Tibial nerve (tissue), 4 donors: ENCODE measurements at regions not wholly inside any gene's neighbourhood (a gene's known extent, or its start where the extent isn't known, plus 50 kb on each side); places are given as distances from the start of the nearest gene placed in this dataset.
"Not testable (repeated sequence)": the region's sequence is repeated elsewhere in the genome, so short reads cannot be mapped to it uniquely, and the experiment has no call there.

Experiments
- DNase-seq, 2 donors: peaks; one replicate each; pipeline ENCODE4 v3.0.0-alpha.2; 2019; ENCODE audit warnings: low spot score in 2 of 2
- H3K27ac ChIP-seq, 4 donors: fragments of 200-600 bp; sonication (generic) in 3 of 4; one replicate each; pipeline ENCODE4 v1.5.1; 2017 to 2019; ENCODE audit warnings: mild to moderate bottlenecking in 1 of 4
- H3K27me3 ChIP-seq, 2 donors: fragments of 200-600 bp; sonication (generic) in 1 of 2; one replicate each; pipeline versions ENCODE4 v1.5.1 to v1.6.0; 2017 to 2019
- H3K36me3 ChIP-seq, 3 donors: fragments of 200-600 bp; sonication (generic); one replicate each; pipeline ENCODE4 v1.5.1; 2018 to 2019
- H3K4me1 ChIP-seq, 4 donors: fragments of 200-600 bp; sonication (generic) in 3 of 4; one replicate each; pipeline ENCODE4 v1.5.1; 2017 to 2019
- H3K4me3 ChIP-seq, 4 donors: fragments of 200-600 bp; sonication (generic) in 3 of 4; one replicate each; pipeline ENCODE4 v1.5.1; 2017 to 2019; ENCODE audit warnings: mild to moderate bottlenecking in 1 of 4, moderate library complexity in 1 of 4
- H3K9me3 ChIP-seq, 4 donors: fragments of 200-600 bp; sonication (generic) in 3 of 4; one replicate each; pipeline ENCODE4 v1.5.1; 2017 to 2019
- WGBS, 2 donors: methylation state at CpG; one replicate each; pipeline ENCODE4 v1.1.5; 2018; 5-methylcytosine and 5-hydroxymethylcytosine counted together

DNA sequence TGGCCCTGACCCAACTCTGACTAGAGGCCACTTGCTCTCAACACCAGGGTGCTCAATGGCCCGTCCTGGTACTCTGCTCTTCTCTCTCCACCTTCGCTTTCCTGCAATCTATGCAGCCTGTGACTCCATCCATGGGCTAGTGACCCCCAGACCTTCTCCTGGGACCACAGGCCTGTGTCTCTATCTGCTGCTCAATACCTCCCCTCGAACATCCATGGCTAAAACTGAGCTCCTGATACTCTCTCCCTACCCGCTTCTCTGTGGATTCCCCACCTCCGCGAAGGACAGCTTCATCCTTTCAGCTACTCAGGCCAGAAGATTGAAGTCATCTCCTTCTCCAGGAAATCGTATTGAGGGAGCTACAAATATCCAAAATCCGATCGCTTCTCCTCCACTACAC, 363.4 kb downstream of the OR4F29 start:
- H3K27ac ChIP-seq, H3K9me3 ChIP-seq, H3K27me3 ChIP-seq, H3K4me3 ChIP-seq, DNase-seq, H3K4me1 ChIP-seq, H3K36me3 ChIP-seq: not testable (repeated sequence)
- WGBS, 2 donors, result 79% methylated on average over 7 of the region's 9 CpGs; no CpG with 5 or more reads in 1 of the 2 donors

- H3K27me3 ChIP-seq, H3K36me3 ChIP-seq, H3K27ac ChIP-seq, H3K9me3 ChIP-seq, H3K4me1 ChIP-seq, H3K4me3 ChIP-seq, DNase-seq: not testable (repeated sequence)
- WGBS, 2 donors, result 93% methylated on average over 3 of the region's 3 CpGs; no CpG with 5 or more reads in 1 of the 2 donors
These were observed 372.3 kb downstream of the OR4F29 start for GRCh38 chr1:79152-79551.

DNA sequence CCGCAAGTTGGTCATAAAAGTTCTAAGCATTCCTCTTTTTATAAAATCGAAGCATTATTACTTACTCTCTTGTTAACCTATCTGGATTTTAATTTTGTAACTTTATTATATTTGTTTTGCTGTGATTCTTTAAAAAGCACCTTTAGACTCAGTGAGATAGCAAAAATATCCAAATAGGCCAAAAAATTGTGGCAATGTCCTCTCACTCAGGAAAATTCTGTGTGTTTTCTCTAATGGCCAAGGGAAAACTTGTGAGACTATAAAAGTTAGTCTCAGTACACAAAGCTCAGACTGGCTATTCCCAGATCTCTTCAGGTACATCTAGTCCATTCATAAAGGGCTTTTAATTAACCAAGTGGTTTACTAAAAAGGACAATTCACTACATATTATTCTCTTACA, 386.4 kb downstream of the OR4F29 start, which contains the start of gene OR4F5:
Gene OR4F5, plus strand, starts transcription at position 301 of the 400 bp plus-strand sequence.
- not testable (repeated sequence) for DNase-seq, H3K36me3 ChIP-seq, H3K27ac ChIP-seq, H3K27me3 ChIP-seq, H3K4me3 ChIP-seq, H3K4me1 ChIP-seq, H3K9me3 ChIP-seq
- WGBS, 2 donors, result no CpG with 5 or more reads among the region's 2 CpGs

DNA sequence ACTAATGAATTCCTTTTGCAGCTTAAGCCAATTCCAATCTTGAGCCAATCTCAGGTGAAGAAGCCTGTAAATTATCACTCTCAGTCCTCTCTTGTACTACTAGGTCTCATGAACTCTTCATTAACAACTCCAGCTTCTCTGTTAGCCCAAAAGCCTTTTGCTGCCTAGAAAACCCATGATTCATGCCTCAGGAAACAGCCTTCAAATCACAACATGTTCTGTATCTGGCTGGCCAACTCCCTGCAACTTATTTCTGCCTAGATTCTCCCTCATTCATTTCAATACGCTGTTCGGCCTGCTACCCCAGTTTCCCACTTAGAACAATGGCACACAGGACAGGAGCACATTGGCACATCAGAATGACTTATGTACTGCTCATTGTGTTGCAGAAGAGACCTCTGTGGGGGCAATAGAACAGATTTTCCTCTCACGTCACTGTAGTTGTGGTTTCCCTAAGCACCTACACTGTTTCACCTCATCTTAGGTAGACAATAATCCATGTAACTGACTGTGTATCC, 395.4 kb downstream of the OR4F29 start:
- H3K9me3 ChIP-seq, H3K4me3 ChIP-seq, H3K27ac ChIP-seq, DNase-seq, H3K27me3 ChIP-seq, H3K36me3 ChIP-seq, H3K4me1 ChIP-seq: not testable (repeated sequence)
- WGBS, 2 donors, result 75 to 79% methylated on average over 2 to 3 of the region's 3 CpGs

DNA sequence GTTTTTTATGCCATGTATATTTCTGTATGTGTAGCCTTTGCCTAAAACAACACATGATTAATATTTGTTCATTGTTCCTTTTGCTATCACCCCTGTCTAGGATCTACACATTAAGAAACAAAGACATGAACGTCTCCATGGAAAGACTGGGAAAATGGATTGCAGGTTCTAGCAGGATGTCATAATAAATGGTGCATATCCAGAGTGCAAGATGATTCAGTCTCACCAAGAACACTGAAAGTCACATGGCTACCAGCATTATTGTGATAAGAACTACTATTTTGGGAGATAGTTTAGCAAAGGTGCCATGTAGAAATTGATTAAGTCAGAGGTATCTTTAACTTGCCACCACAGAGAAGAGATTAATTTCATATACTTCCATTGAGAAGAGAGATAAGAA, 398.3 kb downstream of the OR4F29 start:
- WGBS, 2 donors, result 33% methylated on average over 1 of the region's 1 CpG; no CpG with 5 or more reads in 1 of the 2 donors
- H3K4me3 ChIP-seq, H3K36me3 ChIP-seq, H3K27ac ChIP-seq, H3K9me3 ChIP-seq, DNase-seq, H3K27me3 ChIP-seq, H3K4me1 ChIP-seq: not testable (repeated sequence)

DNA sequence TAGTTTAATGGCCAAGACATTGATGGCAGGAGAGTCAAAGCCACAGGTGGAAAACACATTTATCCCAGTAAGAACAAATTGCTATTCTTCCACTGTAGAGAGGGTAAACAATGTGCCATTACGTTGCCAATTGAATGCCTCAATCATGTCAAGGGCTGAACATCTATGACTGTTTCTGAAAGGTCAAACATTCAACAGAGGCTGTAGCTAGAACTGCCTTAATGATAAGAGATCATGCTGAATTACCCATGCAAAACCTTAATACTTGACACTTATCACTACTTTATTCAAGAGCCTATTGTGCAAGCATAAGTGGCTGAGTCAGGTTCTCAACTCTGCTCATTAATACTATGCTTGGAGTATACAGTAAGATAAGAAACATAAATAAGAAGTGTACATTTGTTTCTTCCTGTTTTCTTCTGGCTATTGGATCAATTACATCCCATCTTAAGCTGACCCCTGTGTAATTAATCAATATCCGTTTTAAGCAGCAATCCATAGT, 409.5 kb downstream of the OR4F29 start:
- not testable (repeated sequence) for H3K27me3 ChIP-seq, H3K9me3 ChIP-seq, H3K36me3 ChIP-seq, DNase-seq, H3K4me3 ChIP-seq, H3K4me1 ChIP-seq, H3K27ac ChIP-seq
- WGBS, 2 donors, result no CpG with 5 or more reads among the region's 2 CpGs

DNA sequence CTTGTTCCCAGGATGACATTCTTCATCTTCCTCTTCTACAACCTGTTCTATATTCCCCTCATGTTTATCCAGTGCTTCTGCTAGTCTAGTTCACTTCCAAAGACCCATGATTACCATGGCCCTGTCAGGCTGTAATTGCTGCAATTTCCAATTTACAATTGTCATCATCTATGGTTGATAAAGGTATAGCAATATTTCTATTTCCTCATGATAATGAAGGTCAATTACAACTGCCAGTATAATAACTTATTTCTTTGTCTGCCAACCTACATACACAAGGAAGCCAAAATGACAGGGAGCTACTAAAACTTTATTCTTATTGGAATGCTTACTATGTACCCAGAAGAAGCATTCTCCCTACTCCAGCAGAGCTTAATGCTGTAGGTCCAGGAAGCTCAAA, 410.3 kb downstream of the OR4F29 start:
- H3K27me3 ChIP-seq, DNase-seq, H3K4me1 ChIP-seq, H3K9me3 ChIP-seq, H3K4me3 ChIP-seq, H3K27ac ChIP-seq, H3K36me3 ChIP-seq: not testable (repeated sequence)

DNA sequence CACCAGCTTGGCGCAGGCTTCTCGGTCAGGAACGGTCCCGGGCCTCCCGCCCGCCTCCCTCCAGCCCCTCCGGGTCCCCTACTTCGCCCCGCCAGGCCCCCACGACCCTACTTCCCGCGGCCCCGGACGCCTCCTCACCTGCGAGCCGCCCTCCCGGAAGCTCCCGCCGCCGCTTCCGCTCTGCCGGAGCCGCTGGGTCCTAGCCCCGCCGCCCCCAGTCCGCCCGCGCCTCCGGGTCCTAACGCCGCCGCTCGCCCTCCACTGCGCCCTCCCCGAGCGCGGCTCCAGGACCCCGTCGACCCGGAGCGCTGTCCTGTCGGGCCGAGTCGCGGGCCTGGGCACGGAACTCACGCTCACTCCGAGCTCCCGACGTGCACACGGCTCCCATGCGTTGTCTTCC, 422.3 kb downstream of the OR4F29 start:
- H3K27me3 ChIP-seq, H3K36me3 ChIP-seq, H3K4me1 ChIP-seq, H3K27ac ChIP-seq, H3K4me3 ChIP-seq, H3K9me3 ChIP-seq, DNase-seq: not testable (repeated sequence)
- no CpG with 5 or more reads among the region's 52 CpGs for WGBS, 2 donors

- H3K36me3 ChIP-seq, H3K27ac ChIP-seq, H3K27me3 ChIP-seq, H3K9me3 ChIP-seq, H3K4me1 ChIP-seq, H3K4me3 ChIP-seq: not testable (repeated sequence)
- WGBS, 2 donors, result 80 to 98% methylated on average over 1 to 8 of the region's 12 CpGs
- peak; percentile 4 to 11 for DNase-seq
These were observed 434.2 kb downstream of the OR4F29 start for GRCh38 chr1:17298-17697.

DNA sequence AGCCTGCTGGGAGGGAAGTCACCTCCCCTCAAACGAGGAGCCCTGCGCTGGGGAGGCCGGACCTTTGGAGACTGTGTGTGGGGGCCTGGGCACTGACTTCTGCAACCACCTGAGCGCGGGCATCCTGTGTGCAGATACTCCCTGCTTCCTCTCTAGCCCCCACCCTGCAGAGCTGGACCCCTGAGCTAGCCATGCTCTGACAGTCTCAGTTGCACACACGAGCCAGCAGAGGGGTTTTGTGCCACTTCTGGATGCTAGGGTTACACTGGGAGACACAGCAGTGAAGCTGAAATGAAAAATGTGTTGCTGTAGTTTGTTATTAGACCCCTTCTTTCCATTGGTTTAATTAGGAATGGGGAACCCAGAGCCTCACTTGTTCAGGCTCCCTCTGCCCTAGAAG, 435.5 kb downstream of the OR4F29 start:
- H3K9me3 ChIP-seq, H3K4me3 ChIP-seq, H3K4me1 ChIP-seq, H3K27ac ChIP-seq, H3K27me3 ChIP-seq, H3K36me3 ChIP-seq: not testable (repeated sequence)
- 40% methylated on average over 1 of the region's 6 CpGs; no CpG with 5 or more reads in 1 of the 2 donors for WGBS, 2 donors
- DNase-seq, result peak in 1 of 2 donors; percentile 7

DNA sequence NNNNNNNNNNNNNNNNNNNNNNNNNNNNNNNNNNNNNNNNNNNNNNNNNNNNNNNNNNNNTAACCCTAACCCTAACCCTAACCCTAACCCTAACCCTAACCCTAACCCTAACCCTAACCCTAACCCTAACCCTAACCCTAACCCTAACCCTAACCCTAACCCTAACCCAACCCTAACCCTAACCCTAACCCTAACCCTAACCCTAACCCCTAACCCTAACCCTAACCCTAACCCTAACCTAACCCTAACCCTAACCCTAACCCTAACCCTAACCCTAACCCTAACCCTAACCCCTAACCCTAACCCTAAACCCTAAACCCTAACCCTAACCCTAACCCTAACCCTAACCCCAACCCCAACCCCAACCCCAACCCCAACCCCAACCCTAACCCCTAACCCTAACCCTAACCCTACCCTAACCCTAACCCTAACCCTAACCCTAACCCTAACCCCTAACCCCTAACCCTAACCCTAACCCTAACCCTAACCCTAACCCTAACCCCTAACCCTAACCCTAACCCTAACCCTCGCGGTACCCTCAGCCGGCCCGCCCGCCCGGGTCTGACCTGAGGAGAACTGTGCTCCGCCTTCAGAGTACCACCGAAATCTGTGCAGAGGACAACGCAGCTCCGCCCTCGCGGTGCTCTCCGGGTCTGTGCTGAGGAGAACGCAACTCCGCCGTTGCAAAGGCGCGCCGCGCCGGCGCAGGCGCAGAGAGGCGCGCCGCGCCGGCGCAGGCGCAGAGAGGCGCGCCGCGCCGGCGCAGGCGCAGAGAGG, 441.3 kb downstream of the OR4F29 start:
- not testable (repeated sequence) for H3K4me3 ChIP-seq, H3K27me3 ChIP-seq, H3K36me3 ChIP-seq, H3K9me3 ChIP-seq, H3K27ac ChIP-seq, H3K4me1 ChIP-seq
- peak; percentile 10 to 17 for DNase-seq
- no CpG with 5 or more reads among the region's 37 CpGs for WGBS, 2 donors
